Stomach (tissue), 8 donors: ENCODE measurements at regions not wholly inside any gene's neighbourhood (a gene's known extent, or its start where the extent isn't known, plus 50 kb on each side); places are given as distances from the start of the nearest gene placed in this dataset.

Source experiments
- DNase-seq, 2 donors: peaks; one replicate each; pipeline versions ENCODE4 v3.0.0 to v3.0.0-alpha.2; 2013 to 2019
- H3K27ac ChIP-seq, 5 donors: fragments of 200-600 bp in 4 of 5; sonication (generic) in 4 of 5; one replicate each; pipeline ENCODE4 v1.5.1; 2013 to 2019; ENCODE audit warnings: mild to moderate bottlenecking in 1 of 5, moderate library complexity in 1 of 5
- H3K27me3 ChIP-seq, 3 donors: fragments of 200-600 bp; sonication (generic); one replicate each; pipeline ENCODE4 v1.5.1; 2017 to 2019; ENCODE audit warnings: mixed run types in 1 of 3
- H3K36me3 ChIP-seq, 4 donors: fragments of 200-600 bp; sonication (generic); 1 replicate in 3 of 4; 2 replicates in 1 of 4; pipeline ENCODE4 v1.5.1; 2016 to 2019
- H3K4me1 ChIP-seq, 4 donors: fragments of 200-600 bp; sonication (generic); one replicate each; pipeline ENCODE4 v1.5.1; 2016 to 2019
- H3K4me3 ChIP-seq, 4 donors: fragments of 200-600 bp; sonication (generic) in 3 of 4; one replicate each; pipeline ENCODE4 v1.5.1; 2016 to 2019; ENCODE audit warnings: mild to moderate bottlenecking in 1 of 4
- H3K9me3 ChIP-seq, 4 donors: fragments of 200-600 bp; sonication (generic); one replicate each; pipeline ENCODE4 v1.5.1; 2016 to 2019
- CTCF ChIP-seq, 7 experiments: fragments of 450-650 bp in 4 of 7; fragments of 200-600 bp in 3 of 7; sonication (generic) in 3 of 7; IDR thresholded peaks; one replicate each; pipeline ENCODE4 v1.5.1; 2016 to 2019; ENCODE audit warnings: antibody characterized with exemption in 7 of 7, control low read depth in 2 of 7, mild to moderate bottlenecking in 1 of 7
- EP300 ChIP-seq: sonication (generic); formaldehyde crosslinking; IDR thresholded peaks from one replicate; pipeline ENCODE4 v1.6.1; 2017; ENCODE audit warnings: antibody characterized with exemption
- POLR2A ChIP-seq, 4 donors: fragments of 450-650 bp; IDR thresholded peaks; one replicate each; pipeline ENCODE4 v1.6.1; 2016; ENCODE audit warnings: antibody characterized with exemption in 4 of 4, control low read depth in 2 of 4, mild to moderate bottlenecking in 1 of 4, moderate library complexity in 1 of 4
- POLR2AphosphoS5 ChIP-seq, 3 donors: sonication (generic); formaldehyde crosslinking; IDR thresholded peaks; one replicate each; pipeline ENCODE4 v1.6.1; 2016; ENCODE audit warnings: antibody characterized with exemption in 3 of 3
- WGBS, 5 donors: extraction: QIAGEN DNeasy Blood & Tissue Kit in 3 of 5; methylation state at CpG; one replicate each; pipeline versions ENCODE4 v1.1.5 to v1.1.7; 2013 to 2018; 5-methylcytosine and 5-hydroxymethylcytosine counted together
- intact Hi-C: fragments of 100-400 bp; cut with DNase I; formaldehyde crosslinking; loops from one replicate; pipeline ENCODE4 v1.15.1; 2023; ENCODE audit warnings: low total_unique reads
- donor health status: healthy with polysubstance abuse.
- donor health status: Bipolar disorder and iron deficiency.
- donor health status: healthy.

DNA sequence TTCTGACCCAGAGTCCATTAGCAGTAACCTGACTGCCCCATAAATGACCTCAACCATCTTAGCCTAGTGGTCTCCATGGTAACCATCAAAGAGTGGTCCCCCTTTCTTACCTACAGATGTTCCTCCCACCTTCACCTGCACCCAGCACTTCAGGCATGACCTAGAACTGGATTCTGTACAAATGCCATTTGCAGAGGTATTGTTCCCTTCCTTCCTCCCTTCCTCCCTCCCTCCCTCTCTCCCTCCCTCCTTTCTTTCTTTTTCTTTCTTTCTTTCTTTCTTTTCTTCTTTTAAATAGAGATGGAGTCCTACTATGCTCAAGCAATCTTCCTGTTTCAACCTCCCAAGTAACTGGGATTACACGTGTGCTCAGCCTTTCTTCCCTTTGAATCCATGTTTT is 114.6 kb upstream of the SLC1A4 start:
- 84 to 94% (median 85%) methylated on average over 1 of the region's 1 CpG for WGBS, 5 donors
- Histone ChIP-seq H3K27ac (no peak overlapping the region), H3K36me3 (no peaks in the 10 kb centered on the region), H3K27me3 (no peaks in the 10 kb centered on the region), H3K4me3 (no peak overlapping the region), H3K4me1 (peaks cover 0 to 19% (median 14%) of the 10 kb centered on the region in 4 donors), H3K9me3 (no peaks in the 10 kb centered on the region)
- intact Hi-C loops, result loop anchor here (5.0 kb wide), 1 partner anchor 292 kb away; no protein-coding TSS in a partner anchor
- TF ChIP-seq POLR2AphosphoS5 (IDR thresholded peaks at IDR 0.05) (no peak), POLR2A (IDR thresholded peaks at IDR 0.05) (no peak), CTCF (IDR thresholded peaks at IDR 0.05) (no peak), EP300 (no peak)
- DNase-seq, result no peak

DNA sequence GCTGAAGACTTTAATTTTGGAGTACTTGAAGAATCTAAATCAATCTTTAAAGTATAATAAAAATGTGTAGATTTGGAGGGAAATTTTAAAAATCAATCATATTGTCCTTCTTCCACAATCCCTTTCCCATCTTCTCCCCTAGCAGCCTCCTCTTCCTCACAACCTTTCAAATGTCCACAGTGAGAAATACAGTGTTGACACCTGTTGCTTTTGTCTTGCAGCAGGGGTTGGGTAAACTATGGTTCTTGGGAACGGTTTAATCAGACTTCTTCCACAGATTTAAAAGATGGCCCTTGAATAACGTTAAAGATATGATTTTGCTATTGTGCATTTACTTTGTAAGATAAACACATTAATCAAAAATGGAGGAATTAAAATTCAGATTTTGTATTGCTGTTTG is 113.8 kb upstream of the SLC1A4 start:
- WGBS, 5 donors, result 29 to 40% (median 32%) methylated on average over 2 of the region's 2 CpGs
- Histone ChIP-seq H3K4me3 (no peak overlapping the region), H3K4me1 (peaks cover 0 to 19% (median 14%) of the 10 kb centered on the region in 4 donors), H3K36me3 (no peaks in the 10 kb centered on the region), H3K27me3 (no peaks in the 10 kb centered on the region), H3K9me3 (no peaks in the 10 kb centered on the region), H3K27ac (no peak overlapping the region)
- TF ChIP-seq EP300 (no peak), CTCF (IDR thresholded peaks at IDR 0.05) (no peak), POLR2AphosphoS5 (IDR thresholded peaks at IDR 0.05) (no peak)
- intact Hi-C loops, result no loop called here
- no peak for DNase-seq

DNA sequence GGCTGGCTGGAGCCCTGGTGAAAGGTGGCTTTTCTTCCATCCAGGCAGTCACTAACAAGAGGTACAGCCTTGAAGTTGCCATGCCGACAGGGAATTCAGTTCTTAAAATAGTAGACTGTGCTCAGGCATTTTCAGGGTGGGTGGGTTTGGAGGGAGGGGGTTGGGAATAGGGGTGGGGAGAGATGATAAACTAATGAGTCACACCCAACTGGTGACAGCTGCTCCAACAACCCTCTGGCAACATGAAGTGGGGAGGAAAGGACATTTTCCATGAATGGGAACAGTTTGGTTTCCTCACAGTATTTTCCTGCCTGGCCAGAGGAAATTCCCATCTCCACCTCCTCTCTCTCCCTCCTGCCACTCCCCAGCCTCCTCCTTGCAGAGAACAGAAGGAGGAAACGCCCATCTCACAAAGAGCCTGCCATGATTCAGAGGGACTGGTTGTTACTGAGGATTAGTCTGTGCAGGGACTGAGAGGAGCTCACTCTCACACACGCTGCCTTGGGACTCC is 113.0 kb upstream of the SLC1A4 start:
- intact Hi-C loops, result no loop called here
- peak in 1 of 2 donors; percentile 72 for DNase-seq
- H3K4me3 ChIP-seq, result no peak overlapping the region
- no peaks in the 10 kb centered on the region for H3K27me3 ChIP-seq
- no peaks in the 10 kb centered on the region for H3K36me3 ChIP-seq
- WGBS, 5 donors, result 12 to 32% (median 20%) methylated on average over 3 of the region's 3 CpGs
- peak overlapping the region in 2 of 5 donors; percentile 13 to 29 for H3K27ac ChIP-seq
- peaks cover 0 to 19% (median 14%) of the 10 kb centered on the region in 4 donors for H3K4me1 ChIP-seq
- no peaks in the 10 kb centered on the region for H3K9me3 ChIP-seq
- no peak for TF ChIP-seq POLR2A (IDR thresholded peaks at IDR 0.05)
- TF ChIP-seq EP300, result no peak
- peak in 1 of 3 donors; percentile 36 for TF ChIP-seq POLR2AphosphoS5 (IDR thresholded peaks at IDR 0.05)
- TF ChIP-seq CTCF (IDR thresholded peaks at IDR 0.05), result no peak

- no peak for DNase-seq
- no peaks in the 10 kb centered on the region for H3K9me3 ChIP-seq
- H3K27me3 ChIP-seq, result no peaks in the 10 kb centered on the region
- H3K4me3 ChIP-seq, result no peak overlapping the region
- H3K4me1 ChIP-seq, result peaks cover 0 to 10% (median 7%) of the 10 kb centered on the region in 4 donors
- TF ChIP-seq POLR2AphosphoS5 (IDR thresholded peaks at IDR 0.05), result no peak
- TF ChIP-seq POLR2A (IDR thresholded peaks at IDR 0.05), result no peak
- no peak for TF ChIP-seq CTCF (IDR thresholded peaks at IDR 0.05)
- no peak for TF ChIP-seq EP300
- intact Hi-C loops, result no loop called here
- 88 to 100% (median 90%) methylated on average over 5 of the region's 5 CpGs for WGBS, 5 donors
- no peak overlapping the region for H3K27ac ChIP-seq
- no peaks in the 10 kb centered on the region for H3K36me3 ChIP-seq
Observed at GRCh38 chr2:64879745-64880144, 109.5 kb upstream of the SLC1A4 start.
